Naive B cell (primary cell): ENCODE measurements at regions not wholly inside any gene's neighbourhood (a gene's known extent, or its start where the extent isn't known, plus 50 kb on each side); places are given as distances from the start of the nearest gene placed in this dataset.

Source experiments
- ATAC-seq, 2 donors: fragments of 150-1000 bp; cut with Tn5 transposase; 2 replicates each; pipeline ENCODE4 v1.10.0; 2021; ENCODE audit warnings: low read depth in 2 of 2, mild to moderate bottlenecking in 2 of 2, moderate library complexity in 2 of 2
- DNase-seq: peaks from one replicate; pipeline ENCODE4 v3.0.0; 2022
- H3K27ac Mint-ChIP-seq, 6 donors: one replicate each; pipeline ENCODE4 v1.8.0; 2020 to 2022; ENCODE audit warnings: mild to moderate bottlenecking in 6 of 6, mixed read lengths in 6 of 6, moderate library complexity in 5 of 6, inconsistent platforms in 2 of 6
- H3K27me3 Mint-ChIP-seq, 3 donors: one replicate each; pipeline ENCODE4 v1.8.0; 2021 to 2022; ENCODE audit warnings: mixed read lengths in 3 of 3, mild to moderate bottlenecking in 1 of 3
- H3K36me3 Mint-ChIP-seq, 2 donors: one replicate each; pipeline ENCODE4 v1.8.0; 2020 to 2022; ENCODE audit warnings: mixed read lengths in 2 of 2, inconsistent platforms in 1 of 2, mild to moderate bottlenecking in 1 of 2
- H3K4me1 Mint-ChIP-seq, 3 donors: one replicate each; pipeline ENCODE4 v1.8.0; 2020 to 2022; ENCODE audit warnings: mixed read lengths in 3 of 3, inconsistent platforms in 1 of 3, mild to moderate bottlenecking in 1 of 3, moderate library complexity in 1 of 3
- H3K4me3 Mint-ChIP-seq, 8 donors: one replicate each; pipeline ENCODE4 v1.8.0; 2020 to 2022; ENCODE audit warnings: mild to moderate bottlenecking in 8 of 8, mixed read lengths in 8 of 8, moderate library complexity in 8 of 8, inconsistent platforms in 2 of 8
- H3K9me3 Mint-ChIP-seq, 7 donors: one replicate each; pipeline ENCODE4 v1.8.0; 2020 to 2022; ENCODE audit warnings: mixed read lengths in 7 of 7, mild to moderate bottlenecking in 5 of 7, inconsistent platforms in 2 of 7, moderate library complexity in 1 of 7

GRCh38 chr5:114311281-114311680, 50.6 kb upstream of the KCNN2 start:
- H3K4me3 Mint-ChIP-seq = no peak overlapping the region
- no peaks in the 10 kb centered on the region for H3K4me1 Mint-ChIP-seq
- H3K36me3 Mint-ChIP-seq = no peaks in the 10 kb centered on the region
- no peaks in the 10 kb centered on the region for H3K9me3 Mint-ChIP-seq
- DNase-seq = no peak
- no peak overlapping the region for H3K27ac Mint-ChIP-seq
- H3K27me3 Mint-ChIP-seq = peaks cover 0 to 8% (median 0%) of the 10 kb centered on the region in 3 donors
- ATAC-seq = no peak

- ATAC-seq (no peak), DNase-seq (no peak)
- no peaks in the 10 kb centered on the region for H3K4me1 Mint-ChIP-seq
- H3K27ac Mint-ChIP-seq = no peak overlapping the region
- no peaks in the 10 kb centered on the region for H3K9me3 Mint-ChIP-seq
- peaks cover 0 to 8% (median 0%) of the 10 kb centered on the region in 3 donors for H3K27me3 Mint-ChIP-seq
- H3K4me3 Mint-ChIP-seq = no peak overlapping the region
- no peaks in the 10 kb centered on the region for H3K36me3 Mint-ChIP-seq
These were observed 49.9 kb upstream of the KCNN2 start for GRCh38 chr5:114311968-114312367.
